ENCODE measurements at regions not wholly inside any gene's neighbourhood (a gene's known extent, or its start where the extent isn't known, plus 50 kb on each side); places are given as distances from the start of the nearest gene placed in this dataset.
A peak's percentile ranks its signal among the peaks of the same experiment; 100 is the strongest.

GRCh38 chr2:12032975-12033374, 286.5 kb downstream of the LPIN1 start:
- no peak for DNase-seq

GRCh38 chr2:12033494-12033893, 287.1 kb downstream of the LPIN1 start:
- DNase-seq, result no peak

- DNase-seq, result no peak
These were observed 287.9 kb downstream of the LPIN1 start for GRCh38 chr2:12034382-12034781.

DNA sequence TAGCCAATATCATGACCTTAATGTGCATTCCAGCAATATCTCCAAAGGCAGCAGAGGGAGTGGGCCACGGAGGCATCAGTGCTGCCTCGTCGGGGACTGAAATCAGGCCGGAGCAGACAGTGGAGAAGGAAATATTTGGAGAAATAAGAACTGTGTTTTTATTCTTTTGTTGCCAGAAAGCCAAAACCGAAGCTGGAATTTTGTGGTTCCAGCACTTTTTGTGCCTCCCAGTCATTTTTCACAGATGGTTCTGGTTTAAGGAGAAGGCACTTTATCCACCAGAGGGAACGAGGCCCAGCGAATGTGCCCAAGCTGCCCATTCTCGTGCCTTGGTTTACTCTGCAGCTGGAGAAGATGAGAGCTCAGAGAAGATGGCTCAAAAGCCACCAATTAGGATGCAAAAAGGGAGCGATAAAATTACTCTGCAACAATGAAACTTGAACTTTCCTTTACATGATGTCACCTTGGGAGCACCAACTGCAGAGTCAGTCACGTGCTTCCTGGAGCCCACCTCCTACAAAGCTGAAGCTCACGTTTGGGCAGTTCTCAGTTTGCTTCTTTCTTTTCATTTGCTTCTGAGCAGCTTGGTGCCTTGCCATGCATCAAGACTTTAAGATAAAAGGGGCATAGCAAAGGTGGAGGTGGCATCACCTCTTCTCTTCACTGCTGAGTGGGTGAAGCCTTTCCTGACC, 288.7 kb downstream of the LPIN1 start:
- DNase-seq, result no peak

GRCh38 chr2:12035956-12036639, 289.7 kb downstream of the LPIN1 start:
- no peak for DNase-seq

DNA sequence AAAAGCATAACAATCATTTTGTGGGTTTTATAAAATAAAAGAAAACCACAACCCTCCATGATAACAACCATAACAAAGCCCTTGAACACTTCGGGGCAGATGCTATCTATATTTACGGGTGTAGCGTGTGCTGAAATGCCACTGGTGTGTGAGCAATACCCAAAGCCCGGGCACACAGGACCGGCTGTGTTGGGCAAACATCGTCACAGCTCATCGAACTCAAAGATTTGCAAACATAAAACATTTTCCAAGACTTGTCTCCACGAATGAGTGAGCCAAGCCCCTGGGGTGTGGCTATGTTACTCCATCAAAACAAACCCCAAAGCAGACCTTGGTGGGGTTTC, 290.2 kb downstream of the LPIN1 start:
- DNase-seq, result no peak

DNA sequence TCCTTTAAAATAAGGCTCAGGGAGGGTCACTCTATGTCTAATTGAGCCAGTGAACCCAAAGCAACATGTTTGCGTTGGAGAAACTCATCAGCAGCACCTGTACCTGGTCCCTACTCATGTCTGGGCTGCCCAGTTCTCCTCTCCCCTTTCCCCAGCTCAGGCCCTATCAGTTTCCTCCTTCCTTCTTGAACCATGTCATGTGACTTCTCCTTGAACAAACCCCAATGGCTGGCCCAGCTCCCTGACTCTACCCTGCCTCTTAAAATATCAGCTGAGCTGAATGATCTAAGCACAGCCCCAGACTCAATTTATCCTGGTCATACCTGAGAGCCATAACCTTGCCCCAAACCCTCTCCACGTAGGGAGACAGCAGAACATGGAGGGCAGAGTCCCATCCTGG, 290.9 kb downstream of the LPIN1 start:
- DNase-seq, result no peak

DNA sequence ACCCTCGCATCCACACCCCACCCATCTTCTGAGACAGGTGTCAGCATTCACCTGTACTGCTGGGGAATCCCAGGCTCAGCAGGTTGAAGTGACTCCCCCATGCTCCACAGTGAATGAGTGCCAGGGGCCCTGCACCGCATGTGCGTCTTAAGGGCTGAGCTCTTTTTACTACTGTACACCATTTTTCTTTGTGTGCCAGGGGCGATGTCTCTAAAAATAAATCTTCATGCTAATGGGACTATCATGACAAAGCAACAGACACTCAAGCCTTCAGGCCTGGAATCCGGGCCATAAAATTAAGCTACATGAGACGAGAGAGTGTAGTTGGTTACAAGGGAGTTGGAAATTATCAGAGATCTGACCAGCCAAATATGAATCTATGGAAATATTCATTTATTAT, 294.8 kb downstream of the LPIN1 start:
- no peak for DNase-seq

GRCh38 chr2:12043131-12043530, 296.7 kb downstream of the LPIN1 start:
- DNase-seq, result no peak

GRCh38 chr2:12044857-12045256, 298.4 kb downstream of the LPIN1 start:
- no peak for DNase-seq

- no peak for DNase-seq
These were observed 299.4 kb downstream of the LPIN1 start for GRCh38 chr2:12045864-12046291.

DNA sequence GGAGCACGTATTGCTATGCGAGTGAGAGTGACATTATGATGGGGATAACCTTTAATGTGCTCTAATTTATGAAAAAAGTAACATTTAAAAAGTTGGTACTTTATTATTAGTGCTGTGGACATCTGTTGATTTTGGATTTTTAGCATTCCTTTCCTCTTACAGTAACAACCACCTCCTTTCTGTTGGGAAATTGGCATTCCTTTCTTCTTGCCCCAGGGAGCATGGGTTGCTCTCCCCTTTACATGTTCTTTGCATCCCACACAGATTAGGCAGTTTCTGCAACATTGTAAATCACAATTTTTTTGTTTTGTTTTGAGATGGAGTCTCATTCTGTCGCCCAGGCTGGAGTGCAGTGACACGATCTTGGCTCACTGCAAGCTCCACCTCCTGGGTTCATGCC, 300.2 kb downstream of the LPIN1 start:
- DNase-seq, result no peak

GRCh38 chr2:12047761-12048160, 301.3 kb downstream of the LPIN1 start:
- no peak for DNase-seq

DNA sequence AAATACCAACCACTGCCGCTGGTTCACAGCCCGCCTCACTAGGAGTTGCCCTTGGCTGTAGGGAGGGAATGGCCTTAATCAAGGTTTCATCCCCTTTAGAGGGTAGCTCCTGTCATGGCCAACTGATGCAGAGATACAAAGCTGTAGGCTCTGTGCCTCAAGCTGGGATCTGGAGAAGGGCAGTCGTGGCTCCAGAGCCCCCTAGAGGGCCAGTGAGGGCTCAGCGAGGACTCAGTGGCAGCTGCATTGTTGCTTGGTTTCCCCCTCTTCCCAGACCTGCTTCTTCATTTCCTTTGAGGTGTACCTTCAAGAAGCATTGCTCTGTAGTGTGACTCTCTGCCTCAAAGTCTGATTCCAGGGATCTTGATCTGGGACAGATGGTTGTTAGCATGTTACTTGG, 302.1 kb downstream of the LPIN1 start:
- no peak for DNase-seq

- DNase-seq, result no peak
These were observed 304.0 kb downstream of the LPIN1 start for GRCh38 chr2:12050396-12050795.

DNA sequence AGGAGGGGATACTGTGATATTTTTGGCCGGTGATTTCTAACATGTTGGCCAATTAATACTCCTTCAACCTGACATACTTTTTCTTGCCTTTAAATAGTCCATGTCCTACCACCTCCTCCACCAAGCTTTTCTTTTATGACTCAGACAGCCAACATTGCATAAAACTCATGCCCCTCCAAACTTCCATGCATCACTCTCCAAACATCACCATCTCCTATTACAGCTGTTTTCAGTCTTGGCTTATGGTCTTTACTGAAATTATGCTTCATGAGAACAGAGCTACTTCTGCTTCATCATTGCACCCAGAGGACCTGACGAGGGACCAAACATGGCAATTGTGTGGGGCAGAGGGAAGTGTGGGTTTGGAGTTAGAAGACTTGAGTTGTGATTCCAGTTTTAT, 305.4 kb downstream of the LPIN1 start:
- DNase-seq, result no peak

- no peak for DNase-seq
These were observed 306.4 kb downstream of the LPIN1 start for GRCh38 chr2:12052796-12053195.

- no peak for DNase-seq
These were observed 308.7 kb downstream of the LPIN1 start for GRCh38 chr2:12054956-12055618.

DNA sequence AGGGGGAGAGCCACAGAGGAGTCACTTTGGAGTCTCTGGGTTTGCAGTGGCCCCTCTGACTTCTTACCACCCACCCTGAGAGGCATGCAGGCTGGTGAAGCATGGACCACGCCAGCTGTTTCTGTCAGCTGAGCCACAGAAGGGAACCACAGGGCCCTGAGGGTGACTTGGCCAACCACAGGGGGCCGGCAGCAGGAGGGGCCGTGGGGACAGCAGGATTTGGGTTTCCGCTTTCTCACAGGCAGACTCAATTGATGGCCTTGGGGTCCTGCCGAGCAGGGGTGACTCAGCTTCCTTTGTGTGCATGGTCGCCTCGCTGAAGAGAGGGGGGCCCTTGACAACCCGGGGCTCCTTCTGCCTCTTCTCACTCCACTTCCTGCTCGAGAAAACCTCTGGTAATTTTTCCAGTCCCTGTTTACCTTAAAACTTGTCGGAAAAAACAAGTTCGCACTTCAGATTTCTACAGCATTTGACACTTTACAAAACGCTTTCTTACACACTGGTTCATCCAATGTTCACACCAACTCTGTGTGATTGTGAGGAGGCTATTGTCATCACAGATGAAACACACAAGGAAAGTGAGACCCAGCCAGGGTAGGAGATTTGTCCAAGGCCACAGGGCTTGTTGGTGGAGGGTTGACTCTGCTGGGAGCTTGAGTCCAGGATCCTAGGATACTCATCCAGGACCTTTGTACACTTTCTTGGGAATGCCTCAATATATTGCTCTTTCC, 311.2 kb downstream of the LPIN1 start:
- DNase-seq, result peak; percentile 50 to 61

DNA sequence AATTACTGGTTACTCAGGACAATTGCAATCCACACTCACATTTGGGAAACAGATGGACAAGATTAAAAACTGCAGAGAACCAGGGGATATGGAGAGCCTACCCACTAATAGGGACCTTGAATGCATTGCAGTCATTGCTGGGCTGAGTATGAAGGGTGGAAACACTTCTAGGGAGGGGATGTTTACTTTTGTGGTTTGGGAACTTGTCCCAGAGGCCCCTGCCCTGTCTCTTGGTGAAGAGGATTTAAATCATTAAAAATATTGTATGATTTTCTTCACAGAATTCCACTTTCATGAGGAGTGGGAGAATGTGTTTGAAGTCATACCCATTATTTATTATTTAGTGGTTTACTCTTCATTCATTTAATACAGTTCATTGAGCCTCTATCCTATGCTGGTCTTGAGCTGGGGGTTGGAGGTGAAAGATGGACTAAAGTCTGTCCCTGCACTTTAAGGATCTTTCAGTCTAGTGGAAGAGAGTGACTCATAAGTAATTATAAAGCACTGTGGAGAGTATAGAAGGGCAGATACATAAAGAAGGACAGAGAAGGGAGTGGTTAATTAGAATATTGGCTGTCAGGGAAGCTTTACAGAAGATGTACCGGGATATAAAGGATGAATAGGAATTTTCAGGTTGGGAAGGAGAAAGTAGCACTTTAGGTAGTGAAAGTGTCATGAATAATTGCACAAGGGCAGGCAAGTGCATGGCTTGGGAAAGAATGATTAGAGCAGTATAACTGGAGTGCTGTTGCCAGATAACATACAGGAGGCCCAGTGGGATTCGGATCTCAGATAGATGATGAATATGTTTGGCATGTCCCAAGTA, 313.4 kb downstream of the LPIN1 start:
- DNase-seq, result no peak

GRCh38 chr2:12060886-12061285, 314.5 kb downstream of the LPIN1 start:
- no peak for DNase-seq

GRCh38 chr2:12061286-12062052, 315.0 kb downstream of the LPIN1 start:
- no peak for DNase-seq
